NCI-H1694 (cell line): ENCODE measurements at regions not wholly inside any gene's neighbourhood (a gene's known extent, or its start where the extent isn't known, plus 50 kb on each side); places are given as distances from the start of the nearest gene placed in this dataset.
"Not testable (repeated sequence)": the region's sequence is repeated elsewhere in the genome, so short reads cannot be mapped to it uniquely, and the experiment has no call there.

Experiments used
- DNase-seq: peaks from one replicate; lab custom pipeline; 2025; lab: John Stamatoyannopoulos, UW

- DNase-seq = no peak
Observed at GRCh38 chr1:101370488-101370887, 133.7 kb downstream of the S1PR1 start.

DNA sequence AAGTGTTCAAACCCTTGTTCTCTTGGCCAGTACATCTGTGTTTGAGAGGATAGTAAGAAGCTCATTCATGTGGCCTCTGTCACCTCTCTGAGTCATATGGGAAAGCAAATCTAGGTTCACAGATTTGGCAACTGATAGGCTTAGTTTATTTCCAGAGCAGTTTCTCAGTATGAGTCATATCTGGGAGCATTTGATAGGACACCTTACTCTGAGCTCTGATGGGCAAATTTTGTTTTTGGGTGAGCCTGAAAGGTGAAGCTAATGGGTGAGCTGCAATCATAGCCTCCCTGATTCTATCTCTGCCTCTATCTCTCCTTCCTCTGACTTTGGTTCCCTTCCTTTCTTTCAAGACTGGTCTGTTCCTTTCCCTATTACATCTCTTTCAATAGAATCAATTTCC, 134.4 kb downstream of the S1PR1 start:
- no peak for DNase-seq

DNA sequence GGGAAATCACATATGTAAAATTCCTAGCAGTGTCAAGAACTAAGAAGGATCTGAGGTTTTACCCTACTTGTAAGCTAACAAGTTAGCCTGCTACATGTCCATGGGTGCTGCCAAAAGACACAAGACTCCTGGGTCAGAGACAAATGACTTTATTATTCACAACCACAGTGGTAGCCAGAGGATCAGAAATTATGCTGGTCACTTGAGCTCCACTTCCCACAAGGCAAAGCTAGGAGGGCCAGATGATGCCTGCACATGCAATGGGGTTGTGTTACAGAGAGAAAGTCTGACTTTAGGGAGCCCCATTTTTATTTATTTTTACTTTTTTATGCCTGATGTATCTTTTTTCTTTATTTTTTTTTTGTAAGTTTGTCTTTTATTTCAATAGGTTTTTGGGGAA, 136.8 kb downstream of the S1PR1 start:
- DNase-seq = no peak

- DNase-seq = not testable (repeated sequence)
Observed at GRCh38 chr1:101375448-101375847, 138.6 kb downstream of the S1PR1 start.

DNA sequence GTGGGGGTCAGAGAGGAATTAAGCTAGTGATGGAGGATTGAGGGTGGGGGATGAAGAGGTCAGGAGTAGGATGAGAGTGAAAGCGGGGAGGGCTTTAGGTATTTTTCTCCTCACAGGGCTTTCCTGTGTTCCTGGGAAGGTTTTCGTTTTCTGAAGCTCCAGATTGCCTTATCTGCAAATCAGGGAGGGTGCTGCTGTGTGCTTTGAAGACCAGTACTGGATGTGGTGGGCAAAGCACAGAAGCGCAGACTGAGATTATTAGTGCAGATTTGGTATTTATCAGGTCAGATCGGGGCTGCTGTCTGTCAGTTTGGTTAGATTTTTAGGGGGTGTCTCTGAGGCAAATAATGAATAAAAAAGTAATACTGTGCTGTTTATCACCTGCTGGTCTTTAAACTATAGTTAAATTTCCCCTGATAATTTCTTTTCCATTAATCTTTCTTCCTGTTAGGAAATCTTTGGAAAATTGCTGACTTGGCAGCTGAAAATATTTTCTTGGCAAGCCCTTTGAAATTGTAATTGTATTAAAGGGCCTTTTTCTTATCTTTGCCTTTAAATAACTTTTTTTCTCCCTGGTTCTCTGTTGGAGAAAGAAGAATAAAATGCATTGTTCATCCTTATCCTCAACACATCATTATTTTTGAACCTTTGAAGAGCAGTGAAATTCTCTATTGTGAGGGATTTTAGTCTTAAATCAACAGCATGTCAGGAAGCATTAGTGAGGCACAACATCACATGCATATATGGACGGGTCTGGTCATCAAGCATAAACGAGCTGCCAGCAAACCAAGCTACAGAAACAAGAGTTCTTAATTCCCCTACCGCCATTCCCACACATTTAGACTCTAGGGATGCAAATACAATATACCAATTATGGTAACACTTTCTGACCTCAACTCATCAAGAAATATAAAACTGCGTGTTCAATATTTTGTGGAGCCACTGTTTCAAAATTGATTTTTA, 139.6 kb downstream of the S1PR1 start:
- no peak for DNase-seq

GRCh38 chr1:101377084-101377835, 140.4 kb downstream of the S1PR1 start:
- DNase-seq = no peak

GRCh38 chr1:101379037-101379436, 142.2 kb downstream of the S1PR1 start:
- no peak for DNase-seq

DNA sequence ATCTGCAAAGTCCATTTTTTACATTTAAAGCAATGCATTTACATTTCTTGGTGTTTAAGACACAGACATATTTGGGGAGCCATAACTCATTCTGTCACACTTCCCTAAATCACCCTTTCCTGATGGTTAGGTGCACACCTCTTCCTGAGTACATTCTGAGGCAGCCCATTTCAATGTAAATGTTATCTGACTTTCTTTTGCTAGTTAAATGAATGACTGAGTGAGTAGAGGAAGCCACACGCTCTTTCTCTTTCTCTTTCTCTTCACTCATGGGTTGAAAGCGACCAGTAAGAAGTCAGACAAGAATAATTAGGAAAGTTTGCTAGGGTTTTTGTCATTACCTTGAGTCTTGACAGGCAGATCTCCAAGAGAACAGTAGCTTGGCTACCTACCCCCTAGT, 143.1 kb downstream of the S1PR1 start:
- DNase-seq = no peak

DNA sequence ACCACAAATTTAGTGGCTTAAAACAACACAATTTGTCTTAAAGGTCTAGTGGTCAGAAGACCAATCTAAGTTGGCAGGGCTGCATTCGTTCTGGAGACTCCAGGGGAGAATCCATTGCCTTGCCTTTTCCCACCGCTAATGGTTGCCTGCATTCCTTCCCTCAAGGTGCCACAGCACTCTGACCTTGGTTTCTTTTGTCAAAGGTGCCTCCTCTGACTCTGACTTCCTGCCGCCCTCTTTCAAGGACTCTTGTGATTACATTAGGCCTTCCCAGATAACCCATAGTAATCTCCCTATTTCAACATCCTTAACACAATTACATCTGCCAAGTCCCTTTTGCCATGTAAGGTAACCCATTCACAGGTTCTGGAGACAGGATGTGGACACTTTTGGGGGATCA, 145.3 kb downstream of the S1PR1 start:
- DNase-seq = no peak

- DNase-seq = no peak
Observed at GRCh38 chr1:101388904-101389546, 152.2 kb downstream of the S1PR1 start.

GRCh38 chr1:101389547-101389929, 152.7 kb downstream of the S1PR1 start:
- no peak for DNase-seq

DNA sequence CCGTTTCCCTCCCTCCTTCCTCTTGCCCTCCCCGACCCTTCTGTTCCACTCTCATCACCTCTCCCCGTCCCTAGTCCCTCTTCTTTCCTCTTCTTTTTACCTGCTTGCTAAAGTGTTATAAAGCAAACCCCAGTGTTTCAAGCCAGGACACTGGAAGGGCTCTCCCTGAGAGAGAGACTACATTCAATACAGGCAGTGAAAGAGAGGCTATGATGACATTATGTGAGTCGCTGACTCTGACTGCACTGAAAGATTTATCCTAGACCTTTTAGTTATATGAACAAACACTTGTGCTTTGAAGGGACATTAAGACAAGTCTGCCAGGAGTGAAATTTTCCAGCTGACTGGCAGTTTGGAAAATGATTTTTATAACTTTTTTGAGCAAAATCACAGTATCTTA, 155.7 kb downstream of the S1PR1 start:
- no peak for DNase-seq

DNA sequence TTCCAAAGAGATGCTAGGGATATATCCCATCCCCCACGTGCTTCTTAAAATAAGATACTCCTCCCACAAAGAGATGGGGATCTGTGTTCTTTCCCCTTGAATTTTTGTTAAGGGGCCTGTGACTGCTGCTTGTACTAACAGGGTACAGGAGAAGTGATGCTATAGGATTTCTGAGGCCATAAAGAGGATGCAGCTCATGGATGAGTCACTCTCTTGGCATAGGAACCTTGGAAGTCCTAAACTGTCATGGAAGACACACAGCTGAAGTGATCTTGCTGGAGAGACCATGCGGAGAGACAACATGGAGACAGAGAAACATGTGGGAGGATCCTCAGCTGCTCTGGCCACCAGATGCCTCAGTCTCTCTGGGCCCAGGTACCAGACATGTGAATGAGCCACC, 157.2 kb downstream of the S1PR1 start:
- DNase-seq = no peak

DNA sequence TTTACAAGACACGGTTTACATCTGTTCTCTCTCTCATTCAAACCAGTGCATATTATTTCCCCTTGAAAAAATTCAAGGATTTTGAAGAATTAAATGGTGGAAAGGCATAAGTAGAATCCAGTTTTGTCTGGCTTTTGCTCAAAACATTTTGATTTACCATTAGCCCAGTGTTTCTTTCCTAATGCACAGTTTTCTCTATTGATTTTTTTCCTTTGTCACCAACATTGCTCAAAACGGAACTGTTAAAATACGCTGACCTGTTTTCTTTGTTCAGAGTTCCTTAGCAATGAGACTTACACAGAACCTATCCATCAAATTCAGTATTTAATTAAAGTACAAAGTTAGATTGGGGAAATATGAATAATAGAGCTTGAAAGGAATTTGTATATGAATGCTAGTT, 162.4 kb downstream of the S1PR1 start:
- no peak for DNase-seq

DNA sequence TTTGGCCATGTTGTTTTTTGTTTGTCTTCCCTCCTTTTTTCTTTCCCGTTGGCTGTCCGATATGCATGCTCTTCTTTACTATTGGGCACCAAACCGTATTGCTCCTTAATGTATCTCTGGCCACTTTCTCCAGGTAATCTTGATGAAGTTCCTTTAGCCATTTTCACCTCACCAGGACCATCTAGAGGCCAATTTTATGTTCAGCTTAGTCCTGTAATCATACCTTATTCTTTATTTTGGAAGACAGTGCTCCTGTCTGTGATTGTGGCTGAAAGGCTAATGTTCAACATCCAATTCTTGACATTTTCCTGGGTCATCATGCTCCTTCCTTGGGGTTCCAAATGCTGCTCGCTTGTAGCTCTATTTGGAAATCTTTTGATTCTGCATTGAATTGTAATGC, 169.5 kb downstream of the S1PR1 start:
- DNase-seq = no peak

GRCh38 chr1:101406681-101407080, 169.9 kb downstream of the S1PR1 start:
- no peak for DNase-seq

GRCh38 chr1:101407505-101408211, 170.8 kb downstream of the S1PR1 start:
- no peak for DNase-seq

DNA sequence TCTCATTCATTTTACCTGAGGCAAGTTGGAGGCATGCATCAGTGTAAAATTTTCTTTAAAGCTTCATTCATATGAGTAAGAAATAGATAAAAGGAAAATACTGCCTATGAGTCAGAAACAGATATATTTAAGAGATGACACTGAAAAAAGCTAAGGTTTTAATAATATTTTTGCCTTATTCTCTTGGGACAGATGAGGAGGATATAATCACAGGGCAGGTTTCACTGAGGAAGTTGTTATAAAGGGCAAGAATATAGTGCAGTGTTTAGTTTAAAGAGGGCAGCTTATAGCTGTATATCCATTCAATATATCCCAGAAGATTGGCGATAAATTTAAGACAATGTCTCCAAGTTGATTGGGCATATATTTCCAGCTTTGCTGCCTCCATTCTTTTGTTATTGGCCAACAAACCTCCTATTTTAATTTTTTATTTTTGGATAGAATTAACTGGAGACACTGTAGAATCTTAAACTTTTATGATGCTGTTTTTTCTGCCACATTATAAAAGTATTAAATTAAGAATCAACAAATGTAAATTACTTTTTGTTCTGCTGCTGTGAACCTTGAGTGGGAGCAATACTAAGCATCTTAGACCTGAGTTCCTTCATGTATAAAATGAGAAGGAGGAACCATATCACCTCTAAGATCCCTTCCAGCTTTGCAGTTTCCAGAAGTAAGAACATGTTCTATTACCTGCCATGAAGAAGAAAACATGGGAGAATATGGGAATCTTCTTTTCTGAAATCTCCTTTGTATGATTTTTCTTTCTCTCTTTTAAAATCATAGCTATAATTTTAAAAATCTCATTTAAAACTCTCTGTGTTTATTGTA, 171.6 kb downstream of the S1PR1 start:
- DNase-seq = no peak

DNA sequence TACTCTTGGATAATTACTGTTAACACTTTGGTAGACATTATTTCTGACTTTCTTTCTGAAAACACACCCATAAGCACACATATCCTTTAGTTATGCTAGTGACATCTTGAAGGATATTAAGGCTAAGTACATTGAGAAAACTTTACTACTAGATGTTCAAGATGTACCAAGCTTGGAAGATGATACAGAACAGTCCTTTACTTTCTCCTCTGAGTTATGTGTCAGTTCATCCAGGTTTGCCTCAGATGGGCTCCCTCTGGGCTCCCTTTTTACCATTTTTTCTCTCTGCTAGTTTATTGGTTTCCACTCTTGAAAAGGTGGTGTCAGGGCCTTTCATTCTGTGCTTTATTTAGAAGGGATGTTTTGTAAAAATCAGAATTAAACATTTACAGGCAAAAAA, 172.3 kb downstream of the S1PR1 start:
- no peak for DNase-seq

DNA sequence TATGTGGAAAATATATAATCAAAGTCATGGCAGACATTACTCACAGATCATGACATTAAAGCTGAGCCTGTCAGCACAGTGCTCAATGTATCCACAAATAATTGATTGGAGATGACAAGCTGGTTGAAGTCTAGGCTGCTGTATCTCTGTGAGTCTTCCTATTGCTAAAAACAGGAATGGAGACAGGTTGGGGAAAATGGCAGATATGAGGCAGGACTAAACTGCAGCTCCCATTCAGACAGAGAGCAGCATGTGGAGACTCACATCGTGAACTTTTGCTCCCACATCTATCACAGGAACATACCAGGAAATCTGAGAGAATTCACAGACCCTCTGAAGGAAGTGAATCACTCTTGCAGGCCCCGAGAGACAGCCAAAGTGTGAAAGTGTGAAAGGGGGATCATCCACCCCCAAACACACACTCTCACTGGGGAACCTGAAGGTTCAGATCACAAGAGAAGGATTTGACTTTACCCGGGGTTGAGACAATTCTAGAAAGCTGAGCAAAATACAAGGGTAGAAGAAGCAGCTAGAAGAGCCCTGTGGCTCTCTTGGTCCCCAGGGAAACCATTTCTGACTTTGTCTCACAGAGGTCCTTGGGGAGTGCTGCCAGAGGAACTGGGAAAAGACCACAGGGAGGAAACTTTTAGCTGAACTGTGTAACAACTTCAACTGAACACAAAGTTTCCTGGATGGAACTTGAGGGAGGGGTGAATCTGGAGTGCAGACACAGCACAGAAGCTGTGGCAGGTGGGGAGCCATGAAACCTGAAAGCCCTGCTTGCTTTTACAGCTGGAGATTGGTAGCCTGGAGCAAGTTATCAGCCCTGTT, 173.4 kb downstream of the S1PR1 start:
- no peak for DNase-seq
